ENCODE measurements at regions not wholly inside any gene's neighbourhood (a gene's known extent, or its start where the extent isn't known, plus 50 kb on each side); places are given as distances from the start of the nearest gene placed in this dataset.

GRCh38 chr5:74040811-74041491 is 415.0 kb downstream of the ARHGEF28 start:
- no peak for DNase-seq (ENCODE audit: low read depth in 2 of 3, low spot score in 2 of 3)

GRCh38 chr5:74040065-74040551 is 414.1 kb downstream of the ARHGEF28 start:
- no peak for DNase-seq (ENCODE audit: low read depth in 2 of 3, low spot score in 2 of 3)

- DNase-seq (ENCODE audit: low read depth in 2 of 3, low spot score in 2 of 3), result no peak
These were observed 411.3 kb downstream of the ARHGEF28 start for GRCh38 chr5:74037321-74037720.

GRCh38 chr5:74035521-74035937 is 409.5 kb downstream of the ARHGEF28 start:
- DNase-seq (ENCODE audit: low read depth in 2 of 3, low spot score in 2 of 3), result no peak

- no peak for DNase-seq (ENCODE audit: low read depth in 2 of 3, low spot score in 2 of 3)
These were observed 408.7 kb downstream of the ARHGEF28 start for GRCh38 chr5:74034733-74035132.

- no peak for DNase-seq (ENCODE audit: low read depth in 2 of 3, low spot score in 2 of 3)
These were observed 406.6 kb downstream of the ARHGEF28 start for GRCh38 chr5:74032617-74033016.

GRCh38 chr5:74031536-74031935 is 405.5 kb downstream of the ARHGEF28 start:
- no peak for DNase-seq (ENCODE audit: low read depth in 2 of 3, low spot score in 2 of 3)

- DNase-seq (ENCODE audit: low read depth in 2 of 3, low spot score in 2 of 3), result no peak
These were observed 404.8 kb downstream of the ARHGEF28 start for GRCh38 chr5:74030821-74031220.

- DNase-seq (ENCODE audit: low read depth in 2 of 3, low spot score in 2 of 3), result no peak
These were observed 404.4 kb downstream of the ARHGEF28 start for GRCh38 chr5:74030371-74030770.

- DNase-seq (ENCODE audit: low read depth in 2 of 3, low spot score in 2 of 3), result no peak
These were observed 403.0 kb downstream of the ARHGEF28 start for GRCh38 chr5:74028976-74029375.

GRCh38 chr5:74028406-74028805 is 402.4 kb downstream of the ARHGEF28 start:
- DNase-seq (ENCODE audit: low read depth in 2 of 3, low spot score in 2 of 3), result no peak

- DNase-seq (ENCODE audit: low read depth in 2 of 3, low spot score in 2 of 3), result no peak
These were observed 401.8 kb downstream of the ARHGEF28 start for GRCh38 chr5:74027732-74028338.

GRCh38 chr5:74026310-74026709 is 400.3 kb downstream of the ARHGEF28 start:
- DNase-seq (ENCODE audit: low read depth in 2 of 3, low spot score in 2 of 3), result no peak

GRCh38 chr5:74021126-74021525 is 395.1 kb downstream of the ARHGEF28 start:
- DNase-seq (ENCODE audit: low read depth in 2 of 3, low spot score in 2 of 3), result no peak

GRCh38 chr5:74020503-74020902 is 394.5 kb downstream of the ARHGEF28 start:
- DNase-seq (ENCODE audit: low read depth in 2 of 3, low spot score in 2 of 3), result no peak

- no peak for DNase-seq (ENCODE audit: low read depth in 2 of 3, low spot score in 2 of 3)
These were observed 393.9 kb downstream of the ARHGEF28 start for GRCh38 chr5:74019923-74020322.

GRCh38 chr5:74017786-74018211 is 391.8 kb downstream of the ARHGEF28 start:
- no peak for DNase-seq (ENCODE audit: low read depth in 2 of 3, low spot score in 2 of 3)

GRCh38 chr5:74017112-74017511 is 391.1 kb downstream of the ARHGEF28 start:
- DNase-seq (ENCODE audit: low read depth in 2 of 3, low spot score in 2 of 3), result no peak

- no peak for DNase-seq (ENCODE audit: low read depth in 2 of 3, low spot score in 2 of 3)
These were observed 390.4 kb downstream of the ARHGEF28 start for GRCh38 chr5:74016373-74016772.

- no peak for DNase-seq (ENCODE audit: low read depth in 2 of 3, low spot score in 2 of 3)
These were observed 389.7 kb downstream of the ARHGEF28 start for GRCh38 chr5:74015716-74016115.

GRCh38 chr5:74013222-74013621 is 387.2 kb downstream of the ARHGEF28 start:
- DNase-seq (ENCODE audit: low read depth in 2 of 3, low spot score in 2 of 3), result no peak

- no peak for DNase-seq (ENCODE audit: low read depth in 2 of 3, low spot score in 2 of 3)
These were observed 383.5 kb downstream of the ARHGEF28 start for GRCh38 chr5:74009502-74009901.

- DNase-seq (ENCODE audit: low read depth in 2 of 3, low spot score in 2 of 3), result no peak
These were observed 381.2 kb downstream of the ARHGEF28 start for GRCh38 chr5:74007193-74007592.

Data from activated CD8-positive, alpha-beta memory T cell treated with anti-CD3 and anti-CD28 coated beads for 48 hours (primary cell).